ENCODE measurements at regions not wholly inside any gene's neighbourhood (a gene's known extent, or its start where the extent isn't known, plus 50 kb on each side); places are given as distances from the start of the nearest gene placed in this dataset.
"Not testable (repeated sequence)": the region's sequence is repeated elsewhere in the genome, so short reads cannot be mapped to it uniquely, and the experiment has no call there.

DNA sequence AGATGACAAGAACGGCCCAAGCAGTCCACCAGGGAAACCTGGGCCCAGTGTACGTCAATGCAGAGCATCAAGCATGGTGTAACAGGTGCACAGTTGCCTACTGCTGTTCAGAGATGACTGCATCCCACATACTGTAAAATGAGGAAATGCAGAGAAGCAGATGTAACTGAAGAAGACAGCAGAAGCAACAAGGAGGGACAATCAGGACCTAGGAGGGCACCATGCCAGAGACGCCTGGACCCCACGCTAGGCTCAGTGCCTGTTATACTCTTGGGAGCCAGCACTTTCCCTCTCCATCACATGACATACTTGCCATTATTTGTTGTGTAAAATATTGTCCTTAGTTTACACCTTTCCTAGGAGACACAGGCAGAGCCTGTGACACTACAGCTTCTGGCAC lies 57.6 kb upstream of the ZNG1F start:
- not testable (repeated sequence) for H4K12ac ChIP-seq (ENCODE audit: low read depth, low read length); H3K4me3 ChIP-seq (ENCODE audit: low read depth, low read length); H3K9me3 ChIP-seq (ENCODE audit: insufficient read depth, low read depth, low read length); H2BK5ac ChIP-seq (ENCODE audit: low read depth, low read length, poor library complexity); H3K4me1 ChIP-seq (ENCODE audit: control insufficient read depth in 1 of 2, insufficient read depth in 2 of 2, low read length in 2 of 2); DNase-seq; H2AFZ ChIP-seq (ENCODE audit: insufficient read depth, low read length, poor library complexity); H3K79me2 ChIP-seq (ENCODE audit: control insufficient read depth, insufficient read depth, low read length, poor library complexity); H3K4me2 ChIP-seq (ENCODE audit: low read length); H3K4ac ChIP-seq (ENCODE audit: low read depth, low read length); H3K79me1 ChIP-seq (ENCODE audit: low read length); H4K91ac ChIP-seq (ENCODE audit: low read depth, low read length); H2BK12ac ChIP-seq (ENCODE audit: low read length); H3K23ac ChIP-seq (ENCODE audit: low read length); H3K27me3 ChIP-seq (ENCODE audit: insufficient read depth, low read length); H4K8ac ChIP-seq (ENCODE audit: low read depth, low read length); H3K18ac ChIP-seq (ENCODE audit: low read length); H3K36me3 ChIP-seq (ENCODE audit: control insufficient read depth in 1 of 2, insufficient read depth in 2 of 2, low read length in 2 of 2); H2AK5ac ChIP-seq (ENCODE audit: low read length); H2BK120ac ChIP-seq (ENCODE audit: insufficient read depth, low read length, poor library complexity); H3K14ac ChIP-seq (ENCODE audit: low read length); H3K9ac ChIP-seq (ENCODE audit: low read length); H3K27ac ChIP-seq (ENCODE audit: low read depth, low read length)
- WGBS (ENCODE audit: extremely low coverage, insufficient coverage, insufficient read length), result no CpG with 5 or more reads among the region's 4 CpGs

All from trophoblast cell (in vitro differentiated cells and primary cell).